Activated CD4-positive, alpha-beta memory T cell treated with anti-CD3 and anti-CD28 coated beads for 36 hours (primary cell): ENCODE measurements at regions not wholly inside any gene's neighbourhood (a gene's known extent, or its start where the extent isn't known, plus 50 kb on each side); places are given as distances from the start of the nearest gene placed in this dataset.

ENCODE experiments used
- CTCF ChIA-PET: fragments of 350-600 bp; sonication (Branson Sonifier 250); formaldehyde crosslinking; loops from one replicate; lab custom pipeline; 2021; ENCODE audit warnings: antibody characterized with exemption, inconsistent platforms; lab: Charles Lee
- POLR2A ChIA-PET: fragments of 350-600 bp; sonication (Branson Sonifier 250); formaldehyde crosslinking; loops from one replicate; lab custom pipeline; 2021; ENCODE audit warnings: antibody characterized with exemption; lab: Charles Lee
- DNase-seq: peaks from one replicate; pipeline ENCODE4 v3.0.0-alpha.2; 2020
- H3K27ac Mint-ChIP-seq: one replicate; pipeline ENCODE4 v1.8.0; 2021; ENCODE audit warnings: mixed read lengths
- H3K27me3 Mint-ChIP-seq: one replicate; pipeline ENCODE4 v1.8.0; 2021; ENCODE audit warnings: mixed read lengths
- H3K36me3 Mint-ChIP-seq: one replicate; pipeline ENCODE4 v1.8.0; 2021; ENCODE audit warnings: mixed read lengths
- H3K4me1 Mint-ChIP-seq: one replicate; pipeline ENCODE4 v1.8.0; 2021; ENCODE audit warnings: low read depth, mixed read lengths
- H3K4me3 Mint-ChIP-seq: one replicate; pipeline ENCODE4 v1.8.0; 2021; ENCODE audit warnings: mild to moderate bottlenecking, mixed read lengths
- H3K9me3 Mint-ChIP-seq: one replicate; pipeline ENCODE4 v1.8.0; 2021; ENCODE audit warnings: mixed read lengths
- intact Hi-C: fragments of 100-400 bp; cut with micrococcal nuclease; formaldehyde crosslinking; loops from one replicate; pipeline ENCODE4 v1.15.1; 2023

DNA sequence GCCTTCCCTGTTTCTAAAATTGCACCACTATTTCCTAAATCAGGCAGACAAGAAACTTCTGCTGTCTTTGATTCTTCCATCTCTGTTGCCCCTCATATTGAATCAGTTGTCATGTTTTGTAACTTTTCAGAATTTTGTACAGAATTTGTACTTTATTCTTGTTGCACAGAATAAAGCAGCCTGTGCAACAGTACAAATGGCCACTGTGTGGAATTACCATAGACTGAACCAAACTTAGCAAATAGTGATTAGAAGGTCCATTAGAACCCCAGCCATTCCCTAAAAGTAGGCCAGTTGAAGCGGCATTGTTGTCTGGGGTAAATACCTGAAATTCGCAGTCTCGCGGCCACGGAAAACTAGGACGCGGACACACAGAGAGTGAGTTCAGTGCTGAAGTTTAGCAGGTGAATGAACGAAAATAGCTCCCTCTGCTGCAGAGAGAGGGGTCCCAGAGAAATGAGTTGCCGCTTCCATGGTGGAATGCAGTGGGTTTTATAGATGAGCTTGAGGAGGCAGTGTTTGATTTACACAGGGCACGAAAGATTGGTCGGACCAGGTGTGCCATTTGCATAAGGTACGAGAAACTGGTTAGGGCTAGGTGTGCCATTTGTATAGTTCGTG is 71.8 kb downstream of the C4orf33 start:
- H3K4me1 Mint-ChIP-seq = no peaks in the 10 kb centered on the region
- intact Hi-C loops = no loop called here
- DNase-seq = no peak
- H3K36me3 Mint-ChIP-seq = no peaks in the 10 kb centered on the region
- no peaks in the 10 kb centered on the region for H3K9me3 Mint-ChIP-seq
- no peak overlapping the region for H3K27ac Mint-ChIP-seq
- ChIA-PET POLR2A (no interaction called here), CTCF (no interaction called here)
- H3K27me3 Mint-ChIP-seq = peaks cover 9% of the 10 kb centered on the region
- no peak overlapping the region for H3K4me3 Mint-ChIP-seq

DNA sequence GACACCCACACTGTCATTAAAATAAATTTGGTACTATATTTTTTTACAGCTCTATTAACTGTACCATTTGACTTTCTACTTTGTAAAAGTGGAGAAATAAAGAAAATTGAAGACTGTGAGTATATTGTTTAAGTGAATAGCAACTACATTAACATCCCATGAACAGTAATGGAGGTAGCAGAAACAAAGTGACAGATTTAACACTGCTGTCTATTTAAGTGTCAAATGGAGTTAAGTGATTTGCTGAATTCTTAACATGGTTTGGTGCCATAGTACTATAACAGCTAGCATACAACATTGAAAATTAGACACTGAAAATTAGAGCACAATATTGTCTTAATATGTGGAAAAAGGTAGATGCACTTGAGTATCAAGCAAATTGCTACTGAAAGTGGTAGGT is 76.2 kb downstream of the C4orf33 start:
- Mint-ChIP-seq H3K27ac (no peak overlapping the region), H3K9me3 (no peaks in the 10 kb centered on the region), H3K4me3 (no peak overlapping the region), H3K36me3 (no peaks in the 10 kb centered on the region), H3K4me1 (no peaks in the 10 kb centered on the region), H3K27me3 (peaks cover 15% of the 10 kb centered on the region)
- intact Hi-C loops = no loop called here
- CTCF ChIA-PET = no interaction called here
- POLR2A ChIA-PET = no interaction called here
- no peak for DNase-seq

DNA sequence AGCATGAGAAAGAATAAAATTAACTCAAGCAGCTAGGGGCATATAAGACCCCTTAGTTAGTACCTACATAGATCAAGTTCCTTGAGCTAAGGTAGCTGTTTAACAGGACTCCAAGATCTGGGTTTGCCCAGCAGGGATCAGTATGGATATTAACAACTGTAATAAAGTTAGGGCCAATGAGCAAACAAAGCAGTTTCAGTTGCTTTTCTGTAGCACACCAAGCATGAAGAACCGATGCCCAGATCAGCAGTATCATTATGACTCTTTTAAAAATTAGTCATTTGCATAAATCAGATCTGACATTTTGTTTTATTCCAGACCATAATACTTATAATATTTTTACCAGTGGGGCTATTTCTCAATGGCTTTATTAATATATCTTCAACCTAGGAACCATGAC is 80.9 kb downstream of the C4orf33 start:
- CTCF ChIA-PET = no interaction called here
- Mint-ChIP-seq H3K27ac (no peak overlapping the region), H3K4me3 (no peak overlapping the region), H3K27me3 (peaks cover 8% of the 10 kb centered on the region), H3K36me3 (no peaks in the 10 kb centered on the region), H3K4me1 (no peaks in the 10 kb centered on the region), H3K9me3 (no peaks in the 10 kb centered on the region)
- no peak for DNase-seq
- intact Hi-C loops = no loop called here
- POLR2A ChIA-PET = no interaction called here

DNA sequence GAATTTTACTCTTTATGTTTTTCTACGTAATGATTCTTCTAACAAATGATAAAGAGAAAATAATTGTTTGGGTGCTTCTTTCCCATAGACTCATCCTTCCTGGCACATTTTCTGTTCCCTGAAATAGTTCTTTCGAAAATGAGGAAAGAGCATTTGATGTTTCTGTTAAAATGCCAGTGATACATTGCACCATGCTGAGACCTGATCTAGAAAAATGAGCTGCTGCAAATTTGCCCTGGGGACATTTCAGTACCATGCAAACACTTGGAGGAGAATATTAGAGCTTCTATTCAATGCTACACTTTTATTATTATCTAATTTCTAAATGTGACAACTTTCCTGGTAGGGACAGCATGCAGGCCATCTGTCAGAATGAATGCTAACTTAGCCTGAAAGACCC is 83.3 kb downstream of the C4orf33 start:
- H3K27me3 Mint-ChIP-seq = no peaks in the 10 kb centered on the region
- H3K4me3 Mint-ChIP-seq = no peak overlapping the region
- ChIA-PET POLR2A (no interaction called here), CTCF (no interaction called here)
- no peaks in the 10 kb centered on the region for H3K36me3 Mint-ChIP-seq
- intact Hi-C loops = no loop called here
- H3K9me3 Mint-ChIP-seq = no peaks in the 10 kb centered on the region
- no peak for DNase-seq
- H3K27ac Mint-ChIP-seq = no peak overlapping the region
- no peaks in the 10 kb centered on the region for H3K4me1 Mint-ChIP-seq

DNA sequence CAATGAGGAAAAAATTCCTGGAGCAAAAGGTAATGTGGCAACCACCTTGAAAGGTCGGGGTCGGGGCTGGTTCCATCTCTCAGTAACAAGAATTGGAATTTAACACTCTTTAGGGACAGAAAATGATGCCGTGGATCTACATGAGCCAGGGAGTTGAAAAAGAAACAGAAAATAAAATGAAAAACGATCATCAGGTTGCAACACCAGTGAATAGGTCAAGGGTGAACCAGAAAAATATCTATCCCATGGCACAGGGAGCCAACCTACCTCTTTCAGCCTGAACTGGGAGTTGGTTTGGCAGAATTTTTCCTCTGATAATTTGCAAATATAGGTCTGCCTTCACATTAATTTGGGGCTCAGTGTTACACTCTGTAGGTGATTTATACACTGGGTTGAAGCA is 93.7 kb downstream of the C4orf33 start:
- CTCF ChIA-PET = no interaction called here
- Mint-ChIP-seq H3K36me3 (no peaks in the 10 kb centered on the region), H3K27ac (no peak overlapping the region), H3K27me3 (peaks cover 9% of the 10 kb centered on the region), H3K4me3 (no peak overlapping the region), H3K4me1 (no peaks in the 10 kb centered on the region), H3K9me3 (no peaks in the 10 kb centered on the region)
- POLR2A ChIA-PET = no interaction called here
- no peak for DNase-seq
- intact Hi-C loops = no loop called here

DNA sequence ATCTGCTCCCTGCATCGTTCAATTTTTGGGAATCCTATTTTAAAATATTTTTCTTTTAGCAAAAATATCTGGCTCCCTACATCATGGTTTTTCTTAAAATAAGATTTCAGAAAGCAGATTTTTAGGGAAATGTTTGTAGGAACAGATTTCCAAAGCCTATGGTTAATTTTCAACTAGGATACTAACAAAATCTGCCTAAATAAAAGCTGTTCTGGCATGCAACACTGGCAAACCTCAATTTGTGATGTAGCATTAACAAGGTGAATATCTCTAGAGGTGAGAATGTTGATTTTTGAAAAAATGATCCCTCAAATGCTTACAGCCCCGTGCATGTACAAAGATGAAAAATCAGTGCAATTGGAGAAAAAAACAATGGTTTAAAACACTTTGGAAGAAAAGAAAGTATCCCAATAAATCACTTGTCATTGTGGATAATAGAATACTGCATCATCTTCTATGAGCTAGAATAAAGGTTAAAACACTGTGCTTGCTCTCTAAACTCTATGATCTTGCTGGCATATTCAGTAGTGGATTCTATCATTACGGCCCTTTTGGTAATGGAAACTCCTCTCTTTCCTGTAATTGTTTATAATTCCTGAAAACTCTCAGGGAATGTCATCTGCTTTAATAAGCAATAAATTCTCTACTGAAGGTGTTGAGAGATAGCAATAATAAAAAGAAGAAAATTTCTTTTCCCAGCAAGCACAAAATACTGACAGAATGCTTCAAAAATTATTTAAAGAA is 97.6 kb downstream of the C4orf33 start:
- no peaks in the 10 kb centered on the region for H3K36me3 Mint-ChIP-seq
- peaks cover 8% of the 10 kb centered on the region for H3K27me3 Mint-ChIP-seq
- no peak overlapping the region for H3K27ac Mint-ChIP-seq
- POLR2A ChIA-PET = no interaction called here
- CTCF ChIA-PET = no interaction called here
- H3K9me3 Mint-ChIP-seq = no peaks in the 10 kb centered on the region
- no peak for DNase-seq
- no peaks in the 10 kb centered on the region for H3K4me1 Mint-ChIP-seq
- intact Hi-C loops = no loop called here
- H3K4me3 Mint-ChIP-seq = no peak overlapping the region

DNA sequence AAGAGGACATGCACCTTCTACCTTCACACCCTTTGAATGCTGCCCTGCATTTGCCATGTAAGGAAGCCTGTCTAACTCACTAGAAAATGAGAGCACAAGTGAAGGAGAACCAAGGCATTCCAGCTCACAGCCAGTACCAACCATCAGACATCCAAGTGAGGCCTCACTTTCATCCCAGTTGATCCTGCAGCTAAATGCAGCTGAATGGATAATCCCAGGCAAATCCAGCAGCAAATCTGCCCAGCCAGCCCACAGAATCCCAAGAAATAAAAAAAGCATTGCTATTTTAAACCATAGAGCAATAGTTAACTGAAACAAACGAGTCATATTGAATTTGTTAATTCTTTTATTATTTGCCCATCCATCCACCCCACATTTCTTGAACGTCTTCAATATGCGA is 112.5 kb downstream of the C4orf33 start:
- intact Hi-C loops = no loop called here
- no peaks in the 10 kb centered on the region for H3K36me3 Mint-ChIP-seq
- no peaks in the 10 kb centered on the region for H3K27me3 Mint-ChIP-seq
- H3K27ac Mint-ChIP-seq = no peak overlapping the region
- H3K9me3 Mint-ChIP-seq = no peaks in the 10 kb centered on the region
- POLR2A ChIA-PET = no interaction called here
- no peak overlapping the region for H3K4me3 Mint-ChIP-seq
- CTCF ChIA-PET = no interaction called here
- DNase-seq = no peak
- H3K4me1 Mint-ChIP-seq = no peaks in the 10 kb centered on the region

DNA sequence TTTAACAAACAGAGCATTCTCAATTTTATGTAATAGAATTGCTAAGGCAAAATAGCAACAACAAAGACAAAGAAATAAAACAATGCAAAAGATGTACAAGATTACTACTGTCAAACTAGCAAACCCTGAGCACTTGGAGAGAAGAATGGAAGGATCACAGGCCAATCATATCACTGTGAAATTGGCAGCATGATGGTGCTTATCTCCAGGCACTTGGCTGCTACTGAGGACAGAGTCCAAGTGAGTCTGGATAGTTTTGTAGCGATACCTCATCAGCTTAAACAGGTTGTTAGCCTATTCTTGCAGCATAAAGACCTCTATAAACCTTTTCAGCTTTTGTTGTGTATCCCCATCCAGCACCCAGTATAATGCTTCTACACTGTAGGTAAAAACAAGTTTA is 117.7 kb downstream of the C4orf33 start:
- CTCF ChIA-PET = no interaction called here
- intact Hi-C loops = no loop called here
- H3K27me3 Mint-ChIP-seq = no peaks in the 10 kb centered on the region

DNA sequence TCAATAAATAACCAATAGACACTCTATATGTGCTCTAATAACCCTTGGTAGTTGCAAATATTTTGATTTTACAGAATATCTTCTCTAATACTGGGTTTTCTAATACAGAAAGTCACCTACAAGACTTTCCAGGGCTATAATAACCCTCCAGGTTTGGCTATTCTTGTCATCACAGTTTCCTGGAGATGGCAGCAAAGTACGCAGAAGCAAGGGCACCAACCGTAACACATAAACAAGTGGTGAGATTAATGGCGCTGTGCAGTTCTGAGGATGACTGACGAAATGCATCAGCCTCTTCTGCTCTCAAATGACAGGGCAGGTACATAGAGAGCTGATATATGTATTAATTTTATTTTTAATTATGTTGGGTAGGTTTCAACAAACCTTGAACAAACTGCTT is 122.4 kb downstream of the C4orf33 start:
- DNase-seq = no peak
- POLR2A ChIA-PET = no interaction called here
- intact Hi-C loops = no loop called here

More for the DNA sequence above, 117.7 kb downstream of the C4orf33 start:
- POLR2A ChIA-PET = no interaction called here
- no peak overlapping the region for H3K27ac Mint-ChIP-seq
- no peaks in the 10 kb centered on the region for H3K9me3 Mint-ChIP-seq
- no peaks in the 10 kb centered on the region for H3K4me1 Mint-ChIP-seq
- no peak overlapping the region for H3K4me3 Mint-ChIP-seq
- H3K36me3 Mint-ChIP-seq = no peaks in the 10 kb centered on the region
- DNase-seq = no peak

DNA sequence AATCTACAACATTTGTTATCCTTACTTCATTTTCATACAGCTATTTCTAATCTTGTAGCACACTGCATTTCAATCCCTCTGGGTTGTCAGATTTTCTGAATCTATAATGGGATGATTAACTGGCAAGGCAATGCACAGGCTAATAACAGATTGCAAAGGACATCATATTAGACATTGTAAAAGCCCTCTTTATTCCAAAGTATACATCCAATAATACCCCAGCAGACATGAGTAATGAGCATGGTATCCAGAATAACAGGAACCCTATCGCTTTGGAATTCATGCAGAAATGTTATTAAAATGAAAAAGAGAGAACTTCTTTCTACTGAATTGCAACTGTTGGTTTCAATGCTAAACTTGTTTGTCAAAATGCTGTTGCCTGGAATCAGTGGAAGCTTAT is 122.9 kb downstream of the C4orf33 start:
- Mint-ChIP-seq H3K36me3 (no peaks in the 10 kb centered on the region), H3K4me3 (no peak overlapping the region), H3K27ac (no peak overlapping the region), H3K4me1 (no peaks in the 10 kb centered on the region), H3K27me3 (no peaks in the 10 kb centered on the region), H3K9me3 (no peaks in the 10 kb centered on the region)
- no peak for DNase-seq
- ChIA-PET CTCF (no interaction called here), POLR2A (no interaction called here)
- intact Hi-C loops = no loop called here

More for the DNA sequence above, 122.4 kb downstream of the C4orf33 start:
- CTCF ChIA-PET = no interaction called here
- H3K4me3 Mint-ChIP-seq = no peak overlapping the region
- H3K9me3 Mint-ChIP-seq = no peaks in the 10 kb centered on the region
- no peak overlapping the region for H3K27ac Mint-ChIP-seq
- no peaks in the 10 kb centered on the region for H3K4me1 Mint-ChIP-seq
- H3K36me3 Mint-ChIP-seq = no peaks in the 10 kb centered on the region
- H3K27me3 Mint-ChIP-seq = no peaks in the 10 kb centered on the region

DNA sequence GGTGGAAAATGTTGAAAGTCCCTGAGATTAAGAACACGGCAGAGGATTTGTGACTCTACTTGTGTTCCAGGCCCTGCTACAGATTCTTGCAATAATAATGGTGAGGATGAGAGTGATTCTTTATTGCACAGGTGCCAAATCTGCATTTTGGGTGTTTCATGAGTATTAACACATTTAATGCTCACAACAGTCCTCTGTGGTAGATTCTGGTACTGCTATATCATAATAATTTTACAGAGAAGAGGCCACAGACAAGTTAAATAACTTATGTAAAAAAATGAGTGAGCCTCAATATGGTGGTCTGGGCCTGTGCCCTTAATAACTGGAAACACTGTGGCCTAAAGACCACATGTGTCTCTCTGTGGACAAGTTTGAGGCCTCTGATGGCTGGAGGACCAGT is 124.3 kb downstream of the C4orf33 start:
- Mint-ChIP-seq H3K27ac (no peak overlapping the region), H3K27me3 (no peaks in the 10 kb centered on the region), H3K36me3 (no peaks in the 10 kb centered on the region), H3K4me1 (no peaks in the 10 kb centered on the region), H3K9me3 (no peaks in the 10 kb centered on the region), H3K4me3 (no peak overlapping the region)
- no peak for DNase-seq
- intact Hi-C loops = no loop called here
- POLR2A ChIA-PET = no interaction called here
- CTCF ChIA-PET = no interaction called here

DNA sequence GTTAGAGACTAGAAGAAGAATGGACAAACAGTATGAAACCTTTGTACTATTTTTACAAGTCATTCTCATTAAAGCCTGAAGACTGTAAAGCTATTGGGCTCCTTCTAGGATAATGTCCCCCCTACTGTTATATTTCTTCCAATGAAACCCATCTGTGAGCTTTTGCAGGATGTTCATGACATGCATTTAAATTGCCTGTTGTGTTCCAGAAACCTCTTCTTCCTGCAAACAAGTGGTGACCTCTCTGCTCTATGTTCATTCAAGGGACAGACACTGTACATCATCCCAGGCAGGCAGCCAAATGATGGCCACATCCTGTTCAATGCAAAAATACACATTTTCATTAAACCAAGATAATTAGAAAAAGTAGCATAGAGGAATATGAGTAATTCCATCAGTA is 128.0 kb downstream of the C4orf33 start:
- H3K36me3 Mint-ChIP-seq = no peaks in the 10 kb centered on the region
- CTCF ChIA-PET = no interaction called here
- POLR2A ChIA-PET = no interaction called here
- H3K27ac Mint-ChIP-seq = no peak overlapping the region
- H3K27me3 Mint-ChIP-seq = no peaks in the 10 kb centered on the region
- intact Hi-C loops = no loop called here
- no peak for DNase-seq
- H3K9me3 Mint-ChIP-seq = no peaks in the 10 kb centered on the region
- H3K4me1 Mint-ChIP-seq = no peaks in the 10 kb centered on the region
- no peak overlapping the region for H3K4me3 Mint-ChIP-seq

DNA sequence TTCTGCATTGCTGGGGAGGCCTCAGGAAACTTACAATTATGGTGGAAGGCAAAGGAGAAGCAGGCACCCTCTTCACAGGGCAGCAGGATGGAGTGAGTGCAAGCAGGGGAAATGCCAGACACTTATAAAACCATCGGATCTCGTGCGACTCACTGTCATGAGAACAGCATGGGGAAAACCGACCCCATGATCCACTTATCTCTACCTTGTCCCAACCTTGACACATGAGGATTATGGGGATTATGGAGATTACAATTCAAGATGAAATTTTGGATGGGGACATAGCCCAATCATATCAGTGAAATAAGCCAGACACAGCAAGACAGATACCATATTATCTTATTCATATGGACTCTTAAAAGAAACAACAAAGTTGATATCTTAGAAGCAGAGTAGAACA is 134.9 kb downstream of the C4orf33 start:
- Mint-ChIP-seq H3K36me3 (no peaks in the 10 kb centered on the region), H3K9me3 (no peaks in the 10 kb centered on the region), H3K27ac (no peak overlapping the region), H3K27me3 (peaks cover 3% of the 10 kb centered on the region), H3K4me3 (no peak overlapping the region), H3K4me1 (no peaks in the 10 kb centered on the region)
- no peak for DNase-seq
- ChIA-PET CTCF (no interaction called here), POLR2A (no interaction called here)
- intact Hi-C loops = no loop called here
